ENCODE measurements at regions not wholly inside any gene's neighbourhood (a gene's known extent, or its start where the extent isn't known, plus 50 kb on each side); places are given as distances from the start of the nearest gene placed in this dataset.
A peak's percentile ranks its signal among the peaks of the same experiment; 100 is the strongest.

DNA sequence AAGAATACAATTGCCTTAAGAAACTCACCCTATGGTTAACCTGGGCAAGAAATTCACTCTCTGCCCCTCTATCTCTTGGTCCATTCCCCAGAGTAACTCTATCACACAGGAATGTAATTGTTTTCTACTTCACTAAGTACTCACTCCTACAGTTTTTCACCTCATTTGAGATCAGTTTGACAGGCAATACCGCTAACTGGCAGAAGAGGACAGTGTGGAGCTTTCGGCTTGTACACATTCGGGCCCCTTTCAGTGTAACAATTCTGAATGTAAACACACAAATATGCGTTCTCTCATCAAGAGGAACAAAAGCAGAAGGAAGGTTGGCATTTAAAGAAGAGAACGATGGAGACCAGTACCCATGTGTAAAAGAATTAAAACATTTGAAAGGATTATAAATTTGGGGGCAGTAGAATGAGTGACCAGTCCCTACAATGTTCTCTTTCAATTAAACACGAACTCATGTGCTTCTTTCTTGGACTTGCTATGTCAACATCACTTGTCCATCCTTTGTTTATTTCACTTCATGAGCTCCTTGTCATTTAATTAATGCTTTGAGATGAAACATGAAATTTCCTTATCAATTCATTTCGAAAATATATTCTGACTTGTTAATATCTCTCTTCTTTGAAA is 188.5 kb upstream of the GRAMD2B start:
- no peaks in the 10 kb centered on the region for H3K79me2 ChIP-seq (ENCODE audit: insufficient read depth, low read depth, low read length)
- H2AFZ ChIP-seq (ENCODE audit: low read length) = no peak overlapping the region
- intact Hi-C loops (cut with micrococcal nuclease; ENCODE audit: unreplicated experiment) = no loop called here
- no TSS peak for BruUV-seq (replicated peaks)
- POLR2A ChIA-PET = no interaction called here
- peak; percentile 15 for DNase-seq (ENCODE audit: low spot score)
- CTCF ChIA-PET (ENCODE audit: unreplicated experiment) = no interaction called here
- H3K27ac ChIP-seq (ENCODE audit: low read depth, low read length, poor library complexity, severe bottlenecking) = no peak overlapping the region
- H4K20me1 ChIP-seq (ENCODE audit: insufficient read depth, low read length) = no peaks in the 10 kb centered on the region
- TF ChIP-seq, protein P1, sequence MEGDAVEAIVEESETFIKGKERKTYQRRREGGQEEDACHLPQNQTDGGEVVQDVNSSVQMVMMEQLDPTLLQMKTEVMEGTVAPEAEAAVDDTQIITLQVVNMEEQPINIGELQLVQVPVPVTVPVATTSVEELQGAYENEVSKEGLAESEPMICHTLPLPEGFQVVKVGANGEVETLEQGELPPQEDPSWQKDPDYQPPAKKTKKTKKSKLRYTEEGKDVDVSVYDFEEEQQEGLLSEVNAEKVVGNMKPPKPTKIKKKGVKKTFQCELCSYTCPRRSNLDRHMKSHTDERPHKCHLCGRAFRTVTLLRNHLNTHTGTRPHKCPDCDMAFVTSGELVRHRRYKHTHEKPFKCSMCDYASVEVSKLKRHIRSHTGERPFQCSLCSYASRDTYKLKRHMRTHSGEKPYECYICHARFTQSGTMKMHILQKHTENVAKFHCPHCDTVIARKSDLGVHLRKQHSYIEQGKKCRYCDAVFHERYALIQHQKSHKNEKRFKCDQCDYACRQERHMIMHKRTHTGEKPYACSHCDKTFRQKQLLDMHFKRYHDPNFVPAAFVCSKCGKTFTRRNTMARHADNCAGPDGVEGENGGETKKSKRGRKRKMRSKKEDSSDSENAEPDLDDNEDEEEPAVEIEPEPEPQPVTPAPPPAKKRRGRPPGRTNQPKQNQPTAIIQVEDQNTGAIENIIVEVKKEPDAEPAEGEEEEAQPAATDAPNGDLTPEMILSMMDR (conservative IDR thresholded peaks at IDR 0.05; ENCODE audit: low read length) = peak; percentile 77
- no peak for TF ChIP-seq EZH2phosphoT487 (IDR thresholded peaks at IDR 0.05; ENCODE audit: borderline replicate concordance, low read depth, low read length)
- no peak overlapping the region for H3K4me2 ChIP-seq (ENCODE audit: low read length)
- H3K9me2 ChIP-seq (ENCODE audit: insufficient read depth, low read length) = no peaks in the 10 kb centered on the region
- no peaks in the 10 kb centered on the region for H3K36me3 ChIP-seq (ENCODE audit: insufficient read depth, low read length)
- no peak overlapping the region for H3K4me3 ChIP-seq (ENCODE audit: low read depth, low read length, poor library complexity, severe bottlenecking)
- no peaks in the 10 kb centered on the region for H3K4me1 ChIP-seq (ENCODE audit: insufficient read depth, low read length, poor library complexity, severe bottlenecking)
- H3K9me3 ChIP-seq (ENCODE audit: low read length) = no peaks in the 10 kb centered on the region

DNA sequence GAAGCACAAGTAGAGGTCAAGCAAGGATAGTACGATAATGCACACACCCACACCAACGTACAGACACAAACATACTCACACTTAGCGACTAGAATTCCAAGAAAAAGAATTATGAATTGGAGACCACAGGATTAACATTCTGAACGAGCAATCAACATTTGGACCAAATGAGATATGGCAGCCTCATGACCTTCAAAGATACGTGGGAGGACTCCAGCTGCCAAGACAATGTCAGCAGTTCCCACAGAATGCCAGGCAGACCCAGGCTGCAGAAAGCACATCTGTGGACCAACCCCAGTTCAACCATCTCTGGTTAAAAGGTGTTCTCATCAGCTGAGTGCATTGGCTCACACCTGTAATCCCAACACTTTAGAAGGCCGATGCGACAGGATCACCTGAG is 187.6 kb upstream of the GRAMD2B start:
- no peaks in the 10 kb centered on the region for H3K36me3 ChIP-seq (ENCODE audit: insufficient read depth, low read length)

DNA sequence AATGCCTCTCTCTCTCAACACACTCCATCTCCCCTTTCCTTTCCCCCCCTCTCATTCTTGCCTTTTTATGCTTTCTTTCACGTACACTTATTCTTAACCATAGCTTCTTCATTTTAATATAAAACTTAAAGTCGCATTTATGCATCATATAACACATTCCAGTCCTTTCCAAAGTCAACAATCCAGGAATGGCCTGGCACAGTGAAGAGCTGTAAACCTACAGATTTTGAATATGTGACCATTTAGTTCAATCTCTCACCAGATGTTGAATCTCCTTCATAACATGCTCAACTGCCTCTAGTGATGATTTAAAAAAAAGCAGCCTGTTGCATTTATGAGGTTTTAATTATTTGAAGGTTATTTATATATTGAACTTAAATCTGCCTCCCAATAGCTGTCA is 186.2 kb upstream of the GRAMD2B start:
- BruUV-seq (replicated peaks) = no TSS peak
- Histone ChIP-seq H3K9me2 (ENCODE audit: insufficient read depth, low read length) (no peaks in the 10 kb centered on the region), H3K79me2 (ENCODE audit: insufficient read depth, low read depth, low read length) (no peaks in the 10 kb centered on the region), H3K9me3 (ENCODE audit: low read length) (no peaks in the 10 kb centered on the region), H3K4me1 (ENCODE audit: insufficient read depth, low read length, poor library complexity, severe bottlenecking) (no peaks in the 10 kb centered on the region), H2AFZ (ENCODE audit: low read length) (no peak overlapping the region), H3K36me3 (ENCODE audit: insufficient read depth, low read length) (no peaks in the 10 kb centered on the region), H3K4me3 (ENCODE audit: low read depth, low read length, poor library complexity, severe bottlenecking) (no peak overlapping the region), H3K4me2 (ENCODE audit: low read length) (no peak overlapping the region), H4K20me1 (ENCODE audit: insufficient read depth, low read length) (no peaks in the 10 kb centered on the region), H3K27ac (ENCODE audit: low read depth, low read length, poor library complexity, severe bottlenecking) (no peak overlapping the region)
- intact Hi-C loops (cut with micrococcal nuclease; ENCODE audit: unreplicated experiment) = no loop called here
- TF ChIP-seq, protein P1 (conservative IDR thresholded peaks at IDR 0.05; ENCODE audit: low read length) = no peak
- no peak for TF ChIP-seq EZH2phosphoT487 (IDR thresholded peaks at IDR 0.05; ENCODE audit: borderline replicate concordance, low read depth, low read length)
- CTCF ChIA-PET (ENCODE audit: unreplicated experiment) = no interaction called here
- DNase-seq (ENCODE audit: low spot score) = no peak
- POLR2A ChIA-PET = interaction anchor here (0.6 to 0.8 kb wide), 2 partner anchors 30 to 1682 kb away, joined by 3 to 7 read pairs; no protein-coding TSS in a partner anchor

More for the DNA sequence above, 187.6 kb upstream of the GRAMD2B start:
- ChIA-PET CTCF (ENCODE audit: unreplicated experiment) (no interaction called here), POLR2A (no interaction called here)
- BruUV-seq (replicated peaks) = no TSS peak
- Histone ChIP-seq H3K4me2 (ENCODE audit: low read length) (no peak overlapping the region), H3K4me3 (ENCODE audit: low read depth, low read length, poor library complexity, severe bottlenecking) (no peak overlapping the region), H2AFZ (ENCODE audit: low read length) (no peak overlapping the region), H4K20me1 (ENCODE audit: insufficient read depth, low read length) (no peaks in the 10 kb centered on the region), H3K9me2 (ENCODE audit: insufficient read depth, low read length) (no peaks in the 10 kb centered on the region), H3K79me2 (ENCODE audit: insufficient read depth, low read depth, low read length) (no peaks in the 10 kb centered on the region), H3K27ac (ENCODE audit: low read depth, low read length, poor library complexity, severe bottlenecking) (no peak overlapping the region), H3K9me3 (ENCODE audit: low read length) (no peaks in the 10 kb centered on the region), H3K4me1 (ENCODE audit: insufficient read depth, low read length, poor library complexity, severe bottlenecking) (no peaks in the 10 kb centered on the region)
- no peak for DNase-seq (ENCODE audit: low spot score)
- intact Hi-C loops (cut with micrococcal nuclease; ENCODE audit: unreplicated experiment) = no loop called here
- no peak for TF ChIP-seq EZH2phosphoT487 (IDR thresholded peaks at IDR 0.05; ENCODE audit: borderline replicate concordance, low read depth, low read length)
- TF ChIP-seq, protein P1 (conservative IDR thresholded peaks at IDR 0.05; ENCODE audit: low read length) = no peak
